ENCODE measurements at regions not wholly inside any gene's neighbourhood (a gene's known extent, or its start where the extent isn't known, plus 50 kb on each side); places are given as distances from the start of the nearest gene placed in this dataset.

DNA sequence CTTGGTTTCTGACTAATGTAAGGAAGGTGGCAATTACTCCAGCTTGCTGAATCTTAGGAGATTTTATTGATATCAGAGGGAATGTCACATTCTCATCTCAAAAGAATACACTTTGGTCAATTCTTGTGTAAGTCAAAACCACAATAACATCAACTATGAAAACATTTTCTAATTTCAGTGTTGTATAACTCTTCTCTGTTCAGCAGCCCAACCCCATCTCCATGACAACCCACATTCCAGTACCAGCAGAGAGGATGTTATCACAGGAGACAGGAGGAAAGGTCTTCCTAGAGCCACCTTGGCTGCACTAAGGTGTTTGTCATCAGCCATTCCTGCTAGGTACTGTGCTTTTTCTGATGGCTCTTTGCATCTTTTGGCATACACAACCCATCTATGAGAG, 529.1 kb upstream of the BRINP1 start:
- TF ChIP-seq, protein P1, sequence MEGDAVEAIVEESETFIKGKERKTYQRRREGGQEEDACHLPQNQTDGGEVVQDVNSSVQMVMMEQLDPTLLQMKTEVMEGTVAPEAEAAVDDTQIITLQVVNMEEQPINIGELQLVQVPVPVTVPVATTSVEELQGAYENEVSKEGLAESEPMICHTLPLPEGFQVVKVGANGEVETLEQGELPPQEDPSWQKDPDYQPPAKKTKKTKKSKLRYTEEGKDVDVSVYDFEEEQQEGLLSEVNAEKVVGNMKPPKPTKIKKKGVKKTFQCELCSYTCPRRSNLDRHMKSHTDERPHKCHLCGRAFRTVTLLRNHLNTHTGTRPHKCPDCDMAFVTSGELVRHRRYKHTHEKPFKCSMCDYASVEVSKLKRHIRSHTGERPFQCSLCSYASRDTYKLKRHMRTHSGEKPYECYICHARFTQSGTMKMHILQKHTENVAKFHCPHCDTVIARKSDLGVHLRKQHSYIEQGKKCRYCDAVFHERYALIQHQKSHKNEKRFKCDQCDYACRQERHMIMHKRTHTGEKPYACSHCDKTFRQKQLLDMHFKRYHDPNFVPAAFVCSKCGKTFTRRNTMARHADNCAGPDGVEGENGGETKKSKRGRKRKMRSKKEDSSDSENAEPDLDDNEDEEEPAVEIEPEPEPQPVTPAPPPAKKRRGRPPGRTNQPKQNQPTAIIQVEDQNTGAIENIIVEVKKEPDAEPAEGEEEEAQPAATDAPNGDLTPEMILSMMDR (IDR thresholded peaks at IDR 0.05; ENCODE audit: extremely low read depth in 1 of 2, insufficient read depth in 1 of 2, low read depth in 1 of 2, low read length in 2 of 2) = no peak
- no peak for TF ChIP-seq POLR2AphosphoS5 (IDR thresholded peaks at IDR 0.05; ENCODE audit: insufficient read depth, low read depth, low read length)
- TF ChIP-seq, protein P2, sequence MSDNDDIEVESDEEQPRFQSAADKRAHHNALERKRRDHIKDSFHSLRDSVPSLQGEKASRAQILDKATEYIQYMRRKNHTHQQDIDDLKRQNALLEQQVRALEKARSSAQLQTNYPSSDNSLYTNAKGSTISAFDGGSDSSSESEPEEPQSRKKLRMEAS (IDR thresholded peaks at IDR 0.05; ENCODE audit: insufficient read depth, insufficient read length) = no peak
- no peak for TF ChIP-seq JUN (IDR thresholded peaks at IDR 0.05; ENCODE audit: borderline replicate concordance, insufficient read depth, insufficient read length, low read depth)
- no peak for TF ChIP-seq POLR2A (IDR thresholded peaks at IDR 0.05; ENCODE audit: low read depth, low read length)
- no peak for TF ChIP-seq EZH2 (IDR thresholded peaks at IDR 0.05; ENCODE audit: borderline replicate concordance, low read depth, low read length, severe bottlenecking)
- no peak for TF ChIP-seq GATA2 (IDR thresholded peaks at IDR 0.05; ENCODE audit: insufficient read depth, insufficient read length, low read depth, low read length)
- TF ChIP-seq MYC (IDR thresholded peaks at IDR 0.05; ENCODE audit: low read depth, low read length) = no peak
- no peak for TF ChIP-seq FOS (IDR thresholded peaks at IDR 0.05; ENCODE audit: borderline replicate concordance, insufficient read depth, low read length)

All from endothelial cell of umbilical vein (primary cell).